H1 (cell line): ENCODE measurements at regions not wholly inside any gene's neighbourhood (a gene's known extent, or its start where the extent isn't known, plus 50 kb on each side); places are given as distances from the start of the nearest gene placed in this dataset.
"Not testable (repeated sequence)": the region's sequence is repeated elsewhere in the genome, so short reads cannot be mapped to it uniquely, and the experiment has no call there.

Source experiments
- CTCF ChIA-PET: fragments of 300-600 bp; sonication (Branson Sonifier 250); formaldehyde crosslinking; loops from one replicate; lab custom pipeline; 2021; ENCODE audit not compliant: partially characterized antibody; lab: Charles Lee
- POLR2A ChIA-PET: fragments of 300-600 bp; sonication (Branson Sonifier 250); formaldehyde crosslinking; loops from one replicate; lab custom pipeline; 2021; ENCODE audit warnings: inconsistent platforms; ENCODE audit not compliant: partially characterized antibody; lab: Charles Lee
- DNase-seq, 2 experiments: peaks; one replicate each; pipeline versions ENCODE4 v3.0.0 to v3.0.0-alpha.2; 2010 to 2022; ENCODE audit warnings: low spot score in 2 of 2, low read depth in 1 of 2, mixed read lengths in 1 of 2
- FAIRE-seq: peaks from 2 replicates; lab custom pipeline; 2011; peaks lifted over from hg19 to GRCh38; lab: Jason Lieb, UNC
- H2AFZ ChIP-seq: 2 replicates; pipeline ENCODE4 v1.8.1; 2012; ENCODE audit warnings: low read length, inconsistent platforms
- H2AK5ac ChIP-seq: 2 replicates; pipeline ENCODE4 v1.6.1; 2013; ENCODE audit warnings: low read depth, low read length
- H2BK120ac ChIP-seq: replicated peaks from 2 replicates; pipeline ENCODE3; 2013; ENCODE audit warnings: low read depth, low read length, inconsistent platforms
- H2BK12ac ChIP-seq: 2 replicates; pipeline ENCODE4 v1.6.1; 2013; ENCODE audit warnings: low read depth, low read length
- H2BK15ac ChIP-seq: 2 replicates; pipeline ENCODE4 v1.6.1; 2013; ENCODE audit warnings: low read length
- H2BK20ac ChIP-seq: 2 replicates; pipeline ENCODE4 v1.6.1; 2013; ENCODE audit warnings: low read length
- H2BK5ac ChIP-seq: 2 replicates; pipeline ENCODE4 v1.6.1; 2013; ENCODE audit warnings: low read depth, low read length
- H3K14ac ChIP-seq: 2 replicates; pipeline ENCODE4 v1.6.1; 2013; ENCODE audit warnings: inconsistent platforms; ENCODE audit not compliant: insufficient read length
- H3K18ac ChIP-seq: 2 replicates; pipeline ENCODE4 v1.6.1; 2013; ENCODE audit warnings: low read length; ENCODE audit errors: extremely low read depth
- H3K23ac ChIP-seq: 2 replicates; pipeline ENCODE4 v1.6.1; 2013; ENCODE audit warnings: inconsistent platforms; ENCODE audit not compliant: insufficient read length
- H3K23me2 ChIP-seq: 2 replicates; pipeline ENCODE4 v1.6.1; 2013; ENCODE audit warnings: low read depth, low read length
- H3K27ac ChIP-seq: 2 replicates; pipeline ENCODE4 v1.6.1; 2011; ENCODE audit warnings: low read depth, low read length, inconsistent platforms
- H3K27me3 ChIP-seq, 4 experiments: replicated peaks in 1 of 4; 1 replicate in 1 of 4; 2 replicates in 3 of 4; pipeline versions ENCODE4 v1.6.1 to v1.8.1; 2011 to 2013; ENCODE audit warnings: low read length in 3 of 4, mild to moderate bottlenecking in 3 of 4, inconsistent platforms in 2 of 4, mixed read lengths in 2 of 4, moderate library complexity in 1 of 4; ENCODE audit not compliant: control insufficient read depth in 3 of 4, insufficient read depth in 3 of 4; ENCODE audit errors: extremely low read depth in 1 of 4
- H3K36me3 ChIP-seq, 4 experiments: 2 replicates each; pipeline versions ENCODE4 v1.6.1 to v1.8.1; 2011 to 2013; ENCODE audit warnings: mild to moderate bottlenecking in 4 of 4, low read length in 3 of 4, moderate library complexity in 2 of 4, control low read depth in 1 of 4, inconsistent platforms in 1 of 4; ENCODE audit not compliant: insufficient read depth in 4 of 4, control insufficient read depth in 2 of 4
- H3K4ac ChIP-seq: replicated peaks from 2 replicates; pipeline ENCODE3; 2013; ENCODE audit warnings: low read length, low read depth, mixed read lengths, inconsistent platforms; ENCODE audit not compliant: insufficient read length
- H3K4me1 ChIP-seq, 4 experiments: replicated peaks in 1 of 4; 1 replicate in 1 of 4; 2 replicates in 3 of 4; pipeline versions ENCODE4 v1.6.1 to v1.8.1; 2011 to 2013; ENCODE audit warnings: low read length in 3 of 4, inconsistent platforms in 2 of 4, mixed read lengths in 1 of 4; ENCODE audit not compliant: insufficient read depth in 4 of 4, control insufficient read depth in 3 of 4
- H3K4me2 ChIP-seq, 2 experiments: 2 replicates each; pipeline versions ENCODE4 v1.6.1 to v1.8.1; 2011 to 2013; ENCODE audit warnings: low read depth in 2 of 2, low read length in 2 of 2, control low read depth in 1 of 2, inconsistent platforms in 1 of 2, mild to moderate bottlenecking in 1 of 2; ENCODE audit not compliant: insufficient read depth in 1 of 2
- H3K4me3 ChIP-seq, 4 experiments: fragments of 200-600, 300-600 bp in 1 of 4; sonication (generic), shearing (Covaris generic), sonication (Bioruptor Twin) in 1 of 4; 2 replicates each; pipeline versions ENCODE4 v1.5.1 to v1.8.1; 2011 to 2016; ENCODE audit warnings: low read length in 4 of 4, low read depth in 3 of 4, control low read depth in 2 of 4, inconsistent platforms in 2 of 4, mild to moderate bottlenecking in 2 of 4, mixed read lengths in 1 of 4, moderate library complexity in 1 of 4; ENCODE audit not compliant: insufficient read depth in 2 of 4; ENCODE audit errors: extremely low read depth in 1 of 4
- H3K56ac ChIP-seq: replicated peaks from 2 replicates; pipeline ENCODE3; 2013; ENCODE audit warnings: low read depth, mild to moderate bottlenecking, mixed read lengths, low read length, inconsistent platforms; ENCODE audit not compliant: insufficient read length
- H3K79me1 ChIP-seq: 2 replicates; pipeline ENCODE4 v1.6.1; 2013; ENCODE audit warnings: low read depth, low read length, control low read depth
- H3K79me2 ChIP-seq, 2 experiments: 2 replicates each; pipeline versions ENCODE4 v1.6.1 to v1.8.1; 2012 to 2013; ENCODE audit warnings: low read length in 2 of 2, mild to moderate bottlenecking in 2 of 2, inconsistent platforms in 1 of 2; ENCODE audit not compliant: insufficient read depth in 2 of 2, control insufficient read depth in 1 of 2
- H3K9ac ChIP-seq, 4 experiments: replicated peaks in 1 of 4; 1 replicate in 1 of 4; 2 replicates in 3 of 4; pipeline versions ENCODE4 v1.6.1 to v1.8.1; 2011 to 2013; ENCODE audit warnings: low read depth in 3 of 4, low read length in 3 of 4, control low read depth in 2 of 4, mild to moderate bottlenecking in 2 of 4, moderate library complexity in 2 of 4, inconsistent platforms in 1 of 4; ENCODE audit errors: extremely low read depth in 1 of 4
- H3K9me3 ChIP-seq, 2 experiments: 2 replicates each; pipeline versions ENCODE4 v1.6.1 to v1.8.1; 2012 to 2013; ENCODE audit warnings: mild to moderate bottlenecking in 2 of 2, moderate library complexity in 2 of 2, control low read depth in 1 of 2, inconsistent platforms in 1 of 2, low read depth in 1 of 2, low read length in 1 of 2, mixed read lengths in 1 of 2; ENCODE audit not compliant: insufficient read depth in 2 of 2
- H4K20me1 ChIP-seq, 2 experiments: replicated peaks in 1 of 2; 2 replicates each; pipeline versions ENCODE3 to v1.8.1; 2011 to 2013; ENCODE audit warnings: inconsistent platforms in 2 of 2, low read length in 2 of 2, mild to moderate bottlenecking in 1 of 2; ENCODE audit not compliant: insufficient read depth in 2 of 2, control insufficient read depth in 1 of 2
- H4K5ac ChIP-seq: 2 replicates; pipeline ENCODE4 v1.6.1; 2013; ENCODE audit warnings: low read length, low read depth, mixed read lengths, inconsistent platforms; ENCODE audit not compliant: insufficient read length
- H4K8ac ChIP-seq: 2 replicates; pipeline ENCODE4 v1.8.0; 2013; ENCODE audit warnings: mild to moderate bottlenecking, moderate library complexity, low read length, inconsistent platforms; ENCODE audit not compliant: insufficient read depth; ENCODE audit errors: extremely low read depth
- H4K91ac ChIP-seq: replicated peaks from 2 replicates; pipeline ENCODE3; 2013; ENCODE audit warnings: low read length, mixed read lengths, inconsistent platforms; ENCODE audit not compliant: insufficient read length
- WGBS, 2 experiments: shearing (Covaris generic) in 1 of 2; methylation state at CpG; one replicate each; pipeline versions ENCODE4 v1.1.6 to v1.1.7; 2013 to 2015; ENCODE audit warnings: low lambda C conversion rate in 2 of 2, mixed read lengths in 2 of 2, inconsistent platforms in 1 of 2, low coverage in 1 of 2, missing lambda C conversion rate in 1 of 2; ENCODE audit not compliant: insufficient replicate concordance in 2 of 2, insufficient coverage in 1 of 2, insufficient read length in 1 of 2; ENCODE audit errors: extremely low coverage in 1 of 2, missing lambda C conversion rate in 1 of 2; 5-methylcytosine and 5-hydroxymethylcytosine counted together

DNA sequence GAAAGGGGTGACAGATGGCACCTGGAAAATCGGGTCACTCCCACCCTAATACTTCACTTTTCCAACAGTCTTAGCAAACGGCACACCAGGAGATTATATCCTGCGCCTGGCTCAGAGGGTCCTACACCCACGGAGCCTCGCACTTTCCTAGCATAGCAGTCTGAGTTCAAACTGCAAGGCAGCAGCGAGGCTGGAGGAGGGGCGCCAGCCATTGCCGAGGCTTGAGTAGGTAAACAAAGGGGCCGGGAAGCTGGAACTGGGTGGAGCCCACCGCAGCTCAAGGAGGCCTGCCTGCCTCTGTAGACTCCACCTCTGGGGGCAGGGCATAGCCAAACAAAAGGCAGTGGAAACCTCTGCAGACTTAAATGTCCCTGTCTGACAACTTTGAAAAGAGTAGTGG, 206.5 kb upstream of the CACNA2D1 start:
- CTCF ChIA-PET, H3K27me3 ChIP-seq, H4K8ac ChIP-seq, H2BK5ac ChIP-seq, H3K4me2 ChIP-seq, H3K4me3 ChIP-seq, H2BK12ac ChIP-seq, H3K27ac ChIP-seq, FAIRE-seq, H3K4me1 ChIP-seq, H3K23me2 ChIP-seq, H3K14ac ChIP-seq, H4K91ac ChIP-seq, H2BK15ac ChIP-seq, H3K79me1 ChIP-seq, H2AK5ac ChIP-seq, H4K20me1 ChIP-seq, H2BK20ac ChIP-seq, H3K4ac ChIP-seq, H3K18ac ChIP-seq, H3K36me3 ChIP-seq, H3K9ac ChIP-seq, DNase-seq, H3K23ac ChIP-seq, H3K79me2 ChIP-seq, H3K9me3 ChIP-seq, H2BK120ac ChIP-seq, POLR2A ChIA-PET, H4K5ac ChIP-seq, H3K56ac ChIP-seq, H2AFZ ChIP-seq: not testable (repeated sequence)
- 90% methylated on average over 10 of the region's 10 CpGs; no CpG with 5 or more reads in 1 of the 2 experiments for WGBS, 2 experiments
